ENCODE measurements at regions not wholly inside any gene's neighbourhood (a gene's known extent, or its start where the extent isn't known, plus 50 kb on each side); places are given as distances from the start of the nearest gene placed in this dataset.

DNA sequence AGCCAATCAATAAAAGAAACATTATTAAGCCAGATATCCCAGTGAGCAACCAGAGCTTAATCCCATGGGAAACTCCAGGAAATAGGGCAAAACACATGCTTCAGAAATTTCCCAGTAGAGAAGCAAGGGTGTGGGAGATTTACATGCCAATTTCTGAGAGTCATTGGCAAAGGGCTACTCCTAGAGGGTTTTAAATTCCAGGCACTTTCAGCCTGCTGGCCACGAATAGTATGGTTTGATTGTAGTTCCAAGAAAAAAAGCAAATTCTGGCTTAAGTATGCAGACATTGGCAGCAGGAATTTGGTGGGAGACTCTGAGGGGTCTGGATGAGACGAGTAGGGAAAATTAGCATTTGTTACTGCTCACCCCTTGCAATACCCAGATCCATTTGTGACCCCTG is 402.1 kb upstream of the SUCLG2 start:
- TF ChIP-seq POLR2A (IDR thresholded peaks at IDR 0.05) = no peak
- no peak for TF ChIP-seq CTCF (IDR thresholded peaks at IDR 0.05)

Data from Peyer's patch (tissue), 4 donors.